ENCODE measurements at regions not wholly inside any gene's neighbourhood (a gene's known extent, or its start where the extent isn't known, plus 50 kb on each side); places are given as distances from the start of the nearest gene placed in this dataset.

DNA sequence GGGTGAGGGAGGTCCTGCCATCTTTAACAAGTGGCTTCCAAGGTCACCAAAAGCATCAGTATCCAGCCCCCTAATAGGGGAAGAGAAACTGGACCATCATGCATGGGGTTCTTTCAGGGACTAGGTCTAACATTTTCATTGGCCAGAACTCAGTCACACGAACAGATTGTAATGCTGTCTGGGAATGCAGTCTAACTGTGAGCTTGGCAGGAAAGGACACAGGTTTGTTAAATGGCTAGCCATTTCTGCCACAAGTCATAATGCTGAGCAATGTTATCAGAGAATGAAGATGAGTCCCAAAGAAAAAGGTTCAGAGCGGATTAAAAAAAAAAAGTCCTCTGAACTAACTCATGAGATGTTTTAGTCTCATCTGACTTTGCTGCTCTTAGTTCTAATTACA is 70.9 kb upstream of the TNP1 start:
- TF ChIP-seq, protein P1, sequence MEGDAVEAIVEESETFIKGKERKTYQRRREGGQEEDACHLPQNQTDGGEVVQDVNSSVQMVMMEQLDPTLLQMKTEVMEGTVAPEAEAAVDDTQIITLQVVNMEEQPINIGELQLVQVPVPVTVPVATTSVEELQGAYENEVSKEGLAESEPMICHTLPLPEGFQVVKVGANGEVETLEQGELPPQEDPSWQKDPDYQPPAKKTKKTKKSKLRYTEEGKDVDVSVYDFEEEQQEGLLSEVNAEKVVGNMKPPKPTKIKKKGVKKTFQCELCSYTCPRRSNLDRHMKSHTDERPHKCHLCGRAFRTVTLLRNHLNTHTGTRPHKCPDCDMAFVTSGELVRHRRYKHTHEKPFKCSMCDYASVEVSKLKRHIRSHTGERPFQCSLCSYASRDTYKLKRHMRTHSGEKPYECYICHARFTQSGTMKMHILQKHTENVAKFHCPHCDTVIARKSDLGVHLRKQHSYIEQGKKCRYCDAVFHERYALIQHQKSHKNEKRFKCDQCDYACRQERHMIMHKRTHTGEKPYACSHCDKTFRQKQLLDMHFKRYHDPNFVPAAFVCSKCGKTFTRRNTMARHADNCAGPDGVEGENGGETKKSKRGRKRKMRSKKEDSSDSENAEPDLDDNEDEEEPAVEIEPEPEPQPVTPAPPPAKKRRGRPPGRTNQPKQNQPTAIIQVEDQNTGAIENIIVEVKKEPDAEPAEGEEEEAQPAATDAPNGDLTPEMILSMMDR (IDR thresholded peaks at IDR 0.05) = no peak
- TF ChIP-seq ZFX (IDR thresholded peaks at IDR 0.05; ENCODE audit: borderline replicate concordance) = no peak
